Muscle of leg (tissue), 3 donors: ENCODE measurements at regions not wholly inside any gene's neighbourhood (a gene's known extent, or its start where the extent isn't known, plus 50 kb on each side); places are given as distances from the start of the nearest gene placed in this dataset.

Experiments used
- DNase-seq: peaks from one replicate; pipeline ENCODE4 v3.0.0; 2013
- H3K27ac ChIP-seq: one replicate; pipeline ENCODE4 v1.5.1; 2013; ENCODE audit warnings: mild to moderate bottlenecking, low read length, control low read depth
- H3K27me3 ChIP-seq: one replicate; pipeline ENCODE4 v1.6.1; 2013; ENCODE audit warnings: low read length; ENCODE audit not compliant: control insufficient read depth, insufficient read depth
- H3K36me3 ChIP-seq: one replicate; pipeline ENCODE4 v1.6.1; 2013; ENCODE audit warnings: low read length; ENCODE audit not compliant: control insufficient read depth, insufficient read depth
- H3K4me1 ChIP-seq: one replicate; pipeline ENCODE4 v1.6.1; 2013; ENCODE audit warnings: low read length; ENCODE audit not compliant: control insufficient read depth, insufficient read depth
- H3K4me3 ChIP-seq: one replicate; pipeline ENCODE4 v1.5.1; 2013; ENCODE audit warnings: low read length, control low read depth
- H3K9me3 ChIP-seq: replicated peaks from 2 replicates; pipeline ENCODE4 v1.6.1; 2013; ENCODE audit warnings: low read depth, low read length; ENCODE audit not compliant: control insufficient read depth
- WGBS: methylation state at CpG from one replicate; pipeline ENCODE4 v1.1.5; 2013; ENCODE audit warnings: missing lambda C conversion rate; ENCODE audit not compliant: insufficient coverage; 5-methylcytosine and 5-hydroxymethylcytosine counted together

DNA sequence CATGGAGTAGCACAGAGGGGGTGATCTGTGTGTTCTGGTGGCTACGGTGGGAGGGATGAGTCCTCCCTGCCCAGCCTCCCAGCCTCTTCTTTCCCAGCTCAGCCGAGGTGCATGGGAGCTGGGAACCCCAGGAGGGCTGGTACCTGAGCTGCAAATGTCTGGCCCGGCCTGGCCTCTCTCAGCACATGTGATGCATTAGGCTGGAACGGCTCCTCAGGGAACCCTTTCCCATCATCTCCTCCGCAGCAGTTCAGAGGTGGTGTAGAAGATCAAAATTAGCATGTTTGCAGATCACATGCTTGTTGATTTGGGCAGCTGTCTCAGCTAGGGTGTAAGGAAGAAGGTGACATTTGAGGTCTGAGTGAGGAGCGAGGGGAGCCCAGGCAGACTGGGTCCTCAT, 126.6 kb downstream of the EMX2 start:
- Histone ChIP-seq H3K27me3 (peaks cover 4% of the 10 kb centered on the region), H3K27ac (no peak overlapping the region), H3K4me3 (no peak overlapping the region), H3K9me3 (no peaks in the 10 kb centered on the region), H3K36me3 (no peaks in the 10 kb centered on the region), H3K4me1 (peaks cover 7% of the 10 kb centered on the region)
- no peak for DNase-seq
- WGBS, result 52% methylated on average over 3 of the region's 6 CpGs

- 82% methylated on average over 5 of the region's 7 CpGs for WGBS
- peaks cover 4% of the 10 kb centered on the region for H3K27me3 ChIP-seq
- DNase-seq, result no peak
- H3K4me1 ChIP-seq, result peaks cover 7% of the 10 kb centered on the region
- H3K36me3 ChIP-seq, result no peaks in the 10 kb centered on the region
- no peaks in the 10 kb centered on the region for H3K9me3 ChIP-seq
- H3K27ac ChIP-seq, result no peak overlapping the region
- H3K4me3 ChIP-seq, result no peak overlapping the region
Observed at GRCh38 chr10:117670116-117670904, 127.8 kb downstream of the EMX2 start.

- Histone ChIP-seq H3K27me3 (peaks cover 8% of the 10 kb centered on the region), H3K4me1 (no peaks in the 10 kb centered on the region), H3K4me3 (no peak overlapping the region), H3K27ac (no peak overlapping the region), H3K36me3 (no peaks in the 10 kb centered on the region), H3K9me3 (no peaks in the 10 kb centered on the region)
- DNase-seq, result no peak
- WGBS, result 68% methylated on average over 4 of the region's 8 CpGs
Observed at GRCh38 chr10:117673230-117674010, 130.9 kb downstream of the EMX2 start.

GRCh38 chr10:117674201-117674600, 131.7 kb downstream of the EMX2 start:
- H3K27me3 ChIP-seq, result peaks cover 8% of the 10 kb centered on the region
- DNase-seq, result no peak
- no peaks in the 10 kb centered on the region for H3K9me3 ChIP-seq
- 72% methylated on average over 4 of the region's 7 CpGs for WGBS
- H3K4me1 ChIP-seq, result no peaks in the 10 kb centered on the region
- no peak overlapping the region for H3K27ac ChIP-seq
- H3K36me3 ChIP-seq, result no peaks in the 10 kb centered on the region
- no peak overlapping the region for H3K4me3 ChIP-seq

DNA sequence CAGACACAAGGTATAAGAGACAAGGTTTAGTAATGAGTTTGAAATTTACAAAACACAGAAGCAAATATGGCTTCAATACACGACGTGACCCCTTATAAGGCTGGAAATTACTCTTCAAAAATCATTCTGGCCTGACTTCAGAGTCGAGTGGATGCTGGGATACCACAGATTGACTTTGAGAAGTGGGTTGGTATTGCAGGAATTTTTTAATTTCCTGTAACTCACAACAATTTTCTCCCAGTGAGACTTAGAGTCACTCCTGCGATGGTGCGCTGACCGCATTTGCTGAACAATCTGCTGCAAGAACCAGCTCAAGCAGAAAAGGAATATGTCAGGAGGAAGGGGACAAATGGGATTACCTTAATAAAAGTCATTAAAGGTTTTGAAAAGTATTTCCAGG, 132.1 kb downstream of the EMX2 start:
- H3K4me1 ChIP-seq, result no peaks in the 10 kb centered on the region
- no peak overlapping the region for H3K4me3 ChIP-seq
- H3K36me3 ChIP-seq, result no peaks in the 10 kb centered on the region
- no peak overlapping the region for H3K27ac ChIP-seq
- H3K27me3 ChIP-seq, result peaks cover 8% of the 10 kb centered on the region
- no peaks in the 10 kb centered on the region for H3K9me3 ChIP-seq
- DNase-seq, result no peak
- WGBS, result no CpG with 5 or more reads among the region's 6 CpGs

GRCh38 chr10:117675514-117676055, 133.0 kb downstream of the EMX2 start:
- H3K27ac ChIP-seq, result no peak overlapping the region
- H3K4me1 ChIP-seq, result no peaks in the 10 kb centered on the region
- H3K36me3 ChIP-seq, result no peaks in the 10 kb centered on the region
- DNase-seq, result no peak
- H3K9me3 ChIP-seq, result no peaks in the 10 kb centered on the region
- H3K4me3 ChIP-seq, result no peak overlapping the region
- peaks cover 8% of the 10 kb centered on the region for H3K27me3 ChIP-seq
- 60% methylated on average over 3 of the region's 15 CpGs for WGBS

DNA sequence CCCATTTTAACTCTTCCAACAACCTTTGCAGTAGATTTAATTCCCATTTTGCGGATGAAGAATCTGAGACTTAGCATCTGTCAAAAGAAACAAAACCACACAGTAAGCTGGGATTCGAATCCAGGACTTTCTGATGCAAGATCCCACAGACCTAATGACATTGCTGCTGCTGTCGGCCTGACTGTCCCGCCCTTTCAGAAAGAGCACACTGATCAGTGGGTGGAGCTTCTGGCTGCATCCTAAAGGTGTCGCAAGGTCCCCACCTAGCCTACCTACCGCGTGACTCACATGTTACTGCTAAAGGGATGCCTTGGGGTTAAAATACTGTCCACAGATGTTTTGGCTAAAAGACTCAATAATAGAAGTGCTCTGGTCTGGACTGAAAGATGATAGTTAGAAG, 134.7 kb downstream of the EMX2 start:
- no peaks in the 10 kb centered on the region for H3K36me3 ChIP-seq
- WGBS, result 94% methylated on average over 2 of the region's 7 CpGs
- H3K9me3 ChIP-seq, result no peaks in the 10 kb centered on the region
- H3K27me3 ChIP-seq, result peaks cover 8% of the 10 kb centered on the region
- no peak overlapping the region for H3K27ac ChIP-seq
- no peak overlapping the region for H3K4me3 ChIP-seq
- H3K4me1 ChIP-seq, result no peaks in the 10 kb centered on the region
- no peak for DNase-seq

DNA sequence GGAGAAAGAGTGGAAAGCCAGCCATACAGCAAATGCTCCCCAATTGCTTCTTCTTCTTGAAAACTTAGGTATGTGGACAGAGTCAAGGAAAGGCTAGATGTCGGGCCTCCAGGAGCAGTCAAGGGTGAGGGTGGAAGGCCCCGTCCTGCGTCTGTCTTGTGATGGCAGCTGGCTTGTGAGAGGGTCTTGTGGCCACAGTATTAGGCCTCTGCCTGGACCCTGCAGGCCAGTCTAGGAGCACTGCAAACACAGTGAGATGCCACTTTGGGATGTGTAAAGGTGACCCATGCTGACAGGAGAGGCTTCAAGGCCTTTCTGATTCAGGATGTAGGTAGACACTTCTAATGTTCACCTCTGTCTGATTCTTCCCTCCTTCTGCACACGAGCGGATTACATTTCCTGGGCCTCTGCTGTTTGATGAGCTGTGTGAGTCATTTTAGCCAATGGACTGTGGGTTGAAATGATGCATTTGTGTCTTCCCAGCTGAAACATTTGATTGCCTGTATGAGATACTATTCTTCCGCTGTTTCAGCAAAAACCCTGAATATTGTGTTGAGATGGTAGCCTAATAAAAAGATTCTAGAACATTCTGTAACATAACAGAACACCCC, 135.4 kb downstream of the EMX2 start:
- no CpG with 5 or more reads among the region's 6 CpGs for WGBS
- H3K27me3 ChIP-seq, result peaks cover 7% of the 10 kb centered on the region
- H3K27ac ChIP-seq, result no peak overlapping the region
- no peaks in the 10 kb centered on the region for H3K4me1 ChIP-seq
- no peak overlapping the region for H3K4me3 ChIP-seq
- no peaks in the 10 kb centered on the region for H3K36me3 ChIP-seq
- no peak for DNase-seq
- no peaks in the 10 kb centered on the region for H3K9me3 ChIP-seq

GRCh38 chr10:117680601-117681000, 138.1 kb downstream of the EMX2 start:
- no CpG with 5 or more reads among the region's 2 CpGs for WGBS
- no peak for DNase-seq
- Histone ChIP-seq H3K4me3 (no peak overlapping the region), H3K4me1 (peaks cover 7% of the 10 kb centered on the region), H3K36me3 (no peaks in the 10 kb centered on the region), H3K27me3 (peaks cover 2% of the 10 kb centered on the region), H3K9me3 (no peaks in the 10 kb centered on the region), H3K27ac (no peak overlapping the region)

GRCh38 chr10:117681104-117681503, 138.6 kb downstream of the EMX2 start:
- no CpG with 5 or more reads among the region's 3 CpGs for WGBS
- peaks cover 7% of the 10 kb centered on the region for H3K4me1 ChIP-seq

More at GRCh38 chr10:117681104-117681503, 138.6 kb downstream of the EMX2 start:
- Histone ChIP-seq H3K9me3 (no peaks in the 10 kb centered on the region), H3K27ac (no peak overlapping the region), H3K4me3 (no peak overlapping the region), H3K36me3 (no peaks in the 10 kb centered on the region), H3K27me3 (no peaks in the 10 kb centered on the region)
- DNase-seq, result no peak
